GM23338 (cell line): ENCODE measurements at regions not wholly inside any gene's neighbourhood (a gene's known extent, or its start where the extent isn't known, plus 50 kb on each side); places are given as distances from the start of the nearest gene placed in this dataset.

Experiments used
- CREB1 ChIP-seq: fragments of 250-450 bp; sonication (Bioruptor Pico); IDR thresholded peaks from 2 replicates; pipeline ENCODE4 v1.5.0; 2020; ENCODE audit warnings: low read depth, mild to moderate bottlenecking, moderate library complexity
- EZH2 ChIP-seq: fragments of 200-600 bp; sonication (generic); IDR thresholded peaks from one replicate; pipeline ENCODE4 v1.8.0; 2017; ENCODE audit warnings: antibody characterized with exemption, mild to moderate bottlenecking, low read depth; ENCODE audit not compliant: unreplicated experiment
- EZH2phosphoT487 ChIP-seq: fragments of 200-600 bp; sonication (generic); IDR thresholded peaks from one replicate; pipeline ENCODE4 v1.8.1; 2018; ENCODE audit warnings: antibody characterized with exemption; ENCODE audit not compliant: unreplicated experiment
- NANOG ChIP-seq: IDR thresholded peaks from 2 replicates; pipeline ENCODE4 v1.6.1; 2016; ENCODE audit warnings: antibody characterized with exemption, borderline replicate concordance
- POLR2AphosphoS5 ChIP-seq: IDR thresholded peaks from 2 replicates; pipeline ENCODE4 v1.6.1; 2016; ENCODE audit warnings: antibody characterized with exemption, low read depth
- STAT1 ChIP-seq: IDR thresholded peaks from one replicate; pipeline ENCODE4 v1.6.1; 2016; ENCODE audit warnings: antibody characterized with exemption; ENCODE audit not compliant: unreplicated experiment
- ZNF114 ChIP-seq: fragments of 250-450 bp; sonication (Bioruptor Pico); IDR thresholded peaks from 2 replicates; pipeline ENCODE4 v1.5.0; 2020; ENCODE audit warnings: mild to moderate bottlenecking, moderate library complexity
- ZNF331 ChIP-seq: fragments of 250-450 bp; sonication (Bioruptor Pico); IDR thresholded peaks from 2 replicates; pipeline ENCODE4 v1.5.0; 2020; ENCODE audit warnings: low read depth, mild to moderate bottlenecking, moderate library complexity
- TF ChIP-seq, protein P1 (sequence below), 2 experiments: fragments of 200-600 bp in 1 of 2; sonication (generic) in 1 of 2; conservative IDR thresholded peaks; 2 replicates each; pipeline versions ENCODE4 v1.5.1 to v1.6.1; 2016 to 2017; ENCODE audit warnings: antibody characterized with exemption in 2 of 2, low read depth in 2 of 2, mild to moderate bottlenecking in 2 of 2, moderate library complexity in 1 of 2
- TF ChIP-seq, protein P2 (sequence below): IDR thresholded peaks from one replicate; pipeline ENCODE4 v1.6.1; 2018; ENCODE audit warnings: antibody characterized with exemption; ENCODE audit not compliant: unreplicated experiment

DNA sequence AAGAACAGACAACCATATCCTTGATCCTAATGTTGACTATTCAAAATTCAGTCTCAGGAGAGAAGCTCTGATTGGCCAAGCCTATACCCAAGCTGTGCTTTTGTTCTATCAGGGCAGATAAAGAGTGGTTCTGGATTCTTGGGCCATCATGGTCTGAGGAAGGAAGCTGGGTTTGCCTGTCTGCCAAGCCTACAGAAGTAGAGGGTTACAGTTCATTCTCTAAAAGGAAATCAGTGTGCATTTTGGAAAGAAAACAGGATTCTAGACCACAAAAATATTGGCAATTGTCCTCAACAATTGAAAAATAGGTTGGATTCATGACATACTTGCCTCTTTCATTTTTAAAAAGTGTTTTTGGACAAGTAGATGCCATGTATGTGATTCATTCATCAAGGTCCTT lies 145.4 kb upstream of the BMP2 start:
- TF ChIP-seq, protein P1, sequence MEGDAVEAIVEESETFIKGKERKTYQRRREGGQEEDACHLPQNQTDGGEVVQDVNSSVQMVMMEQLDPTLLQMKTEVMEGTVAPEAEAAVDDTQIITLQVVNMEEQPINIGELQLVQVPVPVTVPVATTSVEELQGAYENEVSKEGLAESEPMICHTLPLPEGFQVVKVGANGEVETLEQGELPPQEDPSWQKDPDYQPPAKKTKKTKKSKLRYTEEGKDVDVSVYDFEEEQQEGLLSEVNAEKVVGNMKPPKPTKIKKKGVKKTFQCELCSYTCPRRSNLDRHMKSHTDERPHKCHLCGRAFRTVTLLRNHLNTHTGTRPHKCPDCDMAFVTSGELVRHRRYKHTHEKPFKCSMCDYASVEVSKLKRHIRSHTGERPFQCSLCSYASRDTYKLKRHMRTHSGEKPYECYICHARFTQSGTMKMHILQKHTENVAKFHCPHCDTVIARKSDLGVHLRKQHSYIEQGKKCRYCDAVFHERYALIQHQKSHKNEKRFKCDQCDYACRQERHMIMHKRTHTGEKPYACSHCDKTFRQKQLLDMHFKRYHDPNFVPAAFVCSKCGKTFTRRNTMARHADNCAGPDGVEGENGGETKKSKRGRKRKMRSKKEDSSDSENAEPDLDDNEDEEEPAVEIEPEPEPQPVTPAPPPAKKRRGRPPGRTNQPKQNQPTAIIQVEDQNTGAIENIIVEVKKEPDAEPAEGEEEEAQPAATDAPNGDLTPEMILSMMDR (conservative IDR thresholded peaks at IDR 0.05; ENCODE audit: low read depth in 2 of 2): no peak
- TF ChIP-seq, protein P2, sequence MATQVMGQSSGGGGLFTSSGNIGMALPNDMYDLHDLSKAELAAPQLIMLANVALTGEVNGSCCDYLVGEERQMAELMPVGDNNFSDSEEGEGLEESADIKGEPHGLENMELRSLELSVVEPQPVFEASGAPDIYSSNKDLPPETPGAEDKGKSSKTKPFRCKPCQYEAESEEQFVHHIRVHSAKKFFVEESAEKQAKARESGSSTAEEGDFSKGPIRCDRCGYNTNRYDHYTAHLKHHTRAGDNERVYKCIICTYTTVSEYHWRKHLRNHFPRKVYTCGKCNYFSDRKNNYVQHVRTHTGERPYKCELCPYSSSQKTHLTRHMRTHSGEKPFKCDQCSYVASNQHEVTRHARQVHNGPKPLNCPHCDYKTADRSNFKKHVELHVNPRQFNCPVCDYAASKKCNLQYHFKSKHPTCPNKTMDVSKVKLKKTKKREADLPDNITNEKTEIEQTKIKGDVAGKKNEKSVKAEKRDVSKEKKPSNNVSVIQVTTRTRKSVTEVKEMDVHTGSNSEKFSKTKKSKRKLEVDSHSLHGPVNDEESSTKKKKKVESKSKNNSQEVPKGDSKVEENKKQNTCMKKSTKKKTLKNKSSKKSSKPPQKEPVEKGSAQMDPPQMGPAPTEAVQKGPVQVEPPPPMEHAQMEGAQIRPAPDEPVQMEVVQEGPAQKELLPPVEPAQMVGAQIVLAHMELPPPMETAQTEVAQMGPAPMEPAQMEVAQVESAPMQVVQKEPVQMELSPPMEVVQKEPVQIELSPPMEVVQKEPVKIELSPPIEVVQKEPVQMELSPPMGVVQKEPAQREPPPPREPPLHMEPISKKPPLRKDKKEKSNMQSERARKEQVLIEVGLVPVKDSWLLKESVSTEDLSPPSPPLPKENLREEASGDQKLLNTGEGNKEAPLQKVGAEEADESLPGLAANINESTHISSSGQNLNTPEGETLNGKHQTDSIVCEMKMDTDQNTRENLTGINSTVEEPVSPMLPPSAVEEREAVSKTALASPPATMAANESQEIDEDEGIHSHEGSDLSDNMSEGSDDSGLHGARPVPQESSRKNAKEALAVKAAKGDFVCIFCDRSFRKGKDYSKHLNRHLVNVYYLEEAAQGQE: no peak
- TF ChIP-seq EZH2 (no peak), EZH2phosphoT487 (no peak), CREB1 (CRISPR knock-in tag) (no peak), POLR2AphosphoS5 (no peak), NANOG (no peak), ZNF114 (no peak), ZNF331 (CRISPR knock-in tag) (no peak), STAT1 (no peak)
